Astrocyte (in vitro differentiated cells and primary cell): ENCODE measurements at regions not wholly inside any gene's neighbourhood (a gene's known extent, or its start where the extent isn't known, plus 50 kb on each side); places are given as distances from the start of the nearest gene placed in this dataset.

Experiments
- DNase-seq: peaks from one replicate; pipeline ENCODE4 v3.0.0-alpha.2; 2010; ENCODE audit warnings: low read depth
- FAIRE-seq: peaks from 2 replicates; lab custom pipeline; 2011; peaks lifted over from hg19 to GRCh38; lab: Jason Lieb, UNC
- H2AFZ ChIP-seq: 2 replicates; pipeline ENCODE4 v1.6.0; 2012; ENCODE audit warnings: low read depth, low read length, inconsistent platforms
- H3K27ac ChIP-seq: 2 replicates; pipeline ENCODE4 v1.5.1; 2011; ENCODE audit warnings: low read depth, low read length, inconsistent platforms
- H3K27me3 ChIP-seq: 2 replicates; pipeline ENCODE4 v1.6.0; 2011; ENCODE audit warnings: low read length, inconsistent platforms; ENCODE audit not compliant: insufficient read depth
- H3K36me3 ChIP-seq: 2 replicates; pipeline ENCODE4 v1.5.1; 2011; ENCODE audit warnings: low read length, inconsistent platforms; ENCODE audit not compliant: insufficient read depth
- H3K4me1 ChIP-seq: 2 replicates; pipeline ENCODE4 v1.5.1; 2011; ENCODE audit warnings: low read length, inconsistent platforms; ENCODE audit not compliant: insufficient read depth
- H3K4me2 ChIP-seq: 2 replicates; pipeline ENCODE4 v1.6.0; 2012; ENCODE audit warnings: low read length, inconsistent platforms
- H3K4me3 ChIP-seq: 2 replicates; pipeline ENCODE4 v1.5.1; 2011; ENCODE audit warnings: low read depth, mild to moderate bottlenecking, low read length, inconsistent platforms; ENCODE audit not compliant: insufficient read depth
- H3K79me2 ChIP-seq: 2 replicates; pipeline ENCODE4 v1.6.0; 2012; ENCODE audit warnings: mild to moderate bottlenecking, low read length, inconsistent platforms; ENCODE audit not compliant: insufficient read depth
- H3K9ac ChIP-seq: 2 replicates; pipeline ENCODE4 v1.6.0; 2012; ENCODE audit warnings: mild to moderate bottlenecking, low read length, inconsistent platforms
- H3K9me3 ChIP-seq: 2 replicates; pipeline ENCODE4 v1.5.1; 2012; ENCODE audit warnings: low read depth, mild to moderate bottlenecking, low read length, inconsistent platforms; ENCODE audit not compliant: insufficient read depth
- H4K20me1 ChIP-seq: 2 replicates; pipeline ENCODE4 v1.6.0; 2012; ENCODE audit warnings: low read length, inconsistent platforms; ENCODE audit not compliant: insufficient read depth
- H3K27ac Mint-ChIP-seq: one replicate; pipeline ENCODE4 v1.8.0; 2021; ENCODE audit warnings: mild to moderate bottlenecking, mixed read lengths; ENCODE audit not compliant: unreplicated experiment
- H3K27me3 Mint-ChIP-seq: one replicate; pipeline ENCODE4 v1.8.0; 2021; ENCODE audit warnings: low read depth, mixed read lengths; ENCODE audit not compliant: unreplicated experiment
- H3K36me3 Mint-ChIP-seq: one replicate; pipeline ENCODE4 v1.8.0; 2021; ENCODE audit warnings: low read depth, mixed read lengths; ENCODE audit not compliant: unreplicated experiment
- H3K4me1 Mint-ChIP-seq: one replicate; pipeline ENCODE4 v1.8.0; 2021; ENCODE audit warnings: low read depth, mixed read lengths; ENCODE audit not compliant: unreplicated experiment
- H3K4me3 Mint-ChIP-seq: one replicate; pipeline ENCODE4 v1.8.0; 2021; ENCODE audit warnings: mild to moderate bottlenecking, moderate library complexity, mixed read lengths; ENCODE audit not compliant: unreplicated experiment
- H3K9me3 Mint-ChIP-seq: one replicate; pipeline ENCODE4 v1.8.0; 2021; ENCODE audit warnings: mild to moderate bottlenecking, mixed read lengths; ENCODE audit not compliant: unreplicated experiment
- EZH2 ChIP-seq: IDR thresholded peaks from 2 replicates; pipeline ENCODE4 v1.6.1; 2012; ENCODE audit warnings: mild to moderate bottlenecking, low read length, inconsistent platforms; ENCODE audit not compliant: insufficient read depth
- TF ChIP-seq, protein P1 (sequence below): IDR thresholded peaks from 2 replicates; pipeline ENCODE4 v1.5.1; 2011; ENCODE audit warnings: low read depth, mild to moderate bottlenecking, inconsistent platforms, low read length, moderate library complexity; ENCODE audit not compliant: insufficient read depth

- Histone ChIP-seq H3K36me3 (no peaks in the 10 kb centered on the region), H3K9ac (no peak overlapping the region), H3K4me3 (no peak overlapping the region), H3K9me3 (no peaks in the 10 kb centered on the region), H3K27ac (no peak overlapping the region), H3K4me2 (no peak overlapping the region), H4K20me1 (no peaks in the 10 kb centered on the region), H3K27me3 (no peaks in the 10 kb centered on the region), H3K79me2 (no peaks in the 10 kb centered on the region), H2AFZ (no peak overlapping the region), H3K4me1 (no peaks in the 10 kb centered on the region)
- DNase-seq = no peak
- H3K4me1 Mint-ChIP-seq = peaks cover 3% of the 10 kb centered on the region
- H3K36me3 Mint-ChIP-seq = peaks cover 2% of the 10 kb centered on the region
- H3K27ac Mint-ChIP-seq = no peak overlapping the region
- no peaks in the 10 kb centered on the region for H3K27me3 Mint-ChIP-seq
- TF ChIP-seq, protein P1, sequence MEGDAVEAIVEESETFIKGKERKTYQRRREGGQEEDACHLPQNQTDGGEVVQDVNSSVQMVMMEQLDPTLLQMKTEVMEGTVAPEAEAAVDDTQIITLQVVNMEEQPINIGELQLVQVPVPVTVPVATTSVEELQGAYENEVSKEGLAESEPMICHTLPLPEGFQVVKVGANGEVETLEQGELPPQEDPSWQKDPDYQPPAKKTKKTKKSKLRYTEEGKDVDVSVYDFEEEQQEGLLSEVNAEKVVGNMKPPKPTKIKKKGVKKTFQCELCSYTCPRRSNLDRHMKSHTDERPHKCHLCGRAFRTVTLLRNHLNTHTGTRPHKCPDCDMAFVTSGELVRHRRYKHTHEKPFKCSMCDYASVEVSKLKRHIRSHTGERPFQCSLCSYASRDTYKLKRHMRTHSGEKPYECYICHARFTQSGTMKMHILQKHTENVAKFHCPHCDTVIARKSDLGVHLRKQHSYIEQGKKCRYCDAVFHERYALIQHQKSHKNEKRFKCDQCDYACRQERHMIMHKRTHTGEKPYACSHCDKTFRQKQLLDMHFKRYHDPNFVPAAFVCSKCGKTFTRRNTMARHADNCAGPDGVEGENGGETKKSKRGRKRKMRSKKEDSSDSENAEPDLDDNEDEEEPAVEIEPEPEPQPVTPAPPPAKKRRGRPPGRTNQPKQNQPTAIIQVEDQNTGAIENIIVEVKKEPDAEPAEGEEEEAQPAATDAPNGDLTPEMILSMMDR = no peak
- no peak for TF ChIP-seq EZH2
- no peak overlapping the region for H3K4me3 Mint-ChIP-seq
- no peak for FAIRE-seq
- peaks cover under 1% of the 10 kb centered on the region for H3K9me3 Mint-ChIP-seq
Observed at GRCh38 chr10:107687701-107688100, 523.2 kb upstream of the SORCS1 start.

GRCh38 chr10:107686095-107686494, 521.6 kb upstream of the SORCS1 start:
- Mint-ChIP-seq H3K9me3 (no peaks in the 10 kb centered on the region), H3K4me3 (no peak overlapping the region), H3K27me3 (no peaks in the 10 kb centered on the region), H3K27ac (no peak overlapping the region), H3K36me3 (no peaks in the 10 kb centered on the region), H3K4me1 (peaks cover 3% of the 10 kb centered on the region)
- H2AFZ ChIP-seq = no peak overlapping the region
- no peak overlapping the region for H3K27ac ChIP-seq
- DNase-seq (no peak), FAIRE-seq (no peak)
- H4K20me1 ChIP-seq = no peaks in the 10 kb centered on the region
- no peaks in the 10 kb centered on the region for H3K27me3 ChIP-seq
- H3K4me2 ChIP-seq = no peak overlapping the region
- H3K9me3 ChIP-seq = no peaks in the 10 kb centered on the region
- H3K36me3 ChIP-seq = no peaks in the 10 kb centered on the region
- TF ChIP-seq EZH2 = no peak
- TF ChIP-seq, protein P1 = no peak
- no peaks in the 10 kb centered on the region for H3K79me2 ChIP-seq
- no peaks in the 10 kb centered on the region for H3K4me1 ChIP-seq
- no peak overlapping the region for H3K4me3 ChIP-seq
- H3K9ac ChIP-seq = no peak overlapping the region

- Histone ChIP-seq H3K36me3 (no peaks in the 10 kb centered on the region), H3K9me3 (no peaks in the 10 kb centered on the region), H2AFZ (no peak overlapping the region), H3K4me3 (no peak overlapping the region), H3K27me3 (no peaks in the 10 kb centered on the region), H3K79me2 (no peaks in the 10 kb centered on the region), H3K27ac (no peak overlapping the region), H4K20me1 (no peaks in the 10 kb centered on the region), H3K4me2 (no peak overlapping the region), H3K9ac (no peak overlapping the region), H3K4me1 (no peaks in the 10 kb centered on the region)
- Mint-ChIP-seq H3K4me3 (no peak overlapping the region), H3K9me3 (no peaks in the 10 kb centered on the region), H3K27ac (no peak overlapping the region), H3K36me3 (no peaks in the 10 kb centered on the region), H3K27me3 (peaks cover 3% of the 10 kb centered on the region), H3K4me1 (no peaks in the 10 kb centered on the region)
- TF ChIP-seq EZH2 = no peak
- TF ChIP-seq, protein P1 = no peak
- no peak for DNase-seq
- FAIRE-seq = no peak
Observed at GRCh38 chr10:107671960-107672359, 507.5 kb upstream of the SORCS1 start.
